ENCODE measurements at regions not wholly inside any gene's neighbourhood (a gene's known extent, or its start where the extent isn't known, plus 50 kb on each side); places are given as distances from the start of the nearest gene placed in this dataset.

DNA sequence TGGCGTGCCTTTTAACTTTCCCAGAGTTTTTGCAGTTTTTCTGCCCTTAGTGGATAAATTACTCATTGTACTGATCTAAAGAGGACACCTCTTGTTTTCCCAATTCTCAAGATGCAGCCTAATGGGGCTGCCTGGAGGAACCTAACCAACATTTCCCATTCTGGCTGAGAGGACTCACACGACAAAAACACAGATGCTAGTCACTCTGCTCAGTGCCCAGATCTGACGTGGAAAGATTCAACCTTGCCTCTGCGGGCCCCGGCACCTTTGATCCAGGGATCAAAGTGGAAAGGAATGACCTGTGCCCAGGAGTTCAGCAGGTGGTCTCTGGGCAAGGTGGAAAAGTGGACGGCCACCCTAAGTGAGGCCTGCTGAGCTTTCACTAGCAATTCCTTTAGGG, 162.4 kb upstream of the FMN2 start:
- no peak for DNase-seq (ENCODE audit: low read depth)

GRCh38 chr1:239930686-239931262, 160.9 kb upstream of the FMN2 start:
- DNase-seq (ENCODE audit: low read depth) = peak; percentile 77

- DNase-seq (ENCODE audit: low read depth) = no peak
Measured at GRCh38 chr1:239931341-239931740, 160.3 kb upstream of the FMN2 start.

- DNase-seq (ENCODE audit: low read depth) = no peak
Measured at GRCh38 chr1:239939602-239940001, 152.1 kb upstream of the FMN2 start.

DNA sequence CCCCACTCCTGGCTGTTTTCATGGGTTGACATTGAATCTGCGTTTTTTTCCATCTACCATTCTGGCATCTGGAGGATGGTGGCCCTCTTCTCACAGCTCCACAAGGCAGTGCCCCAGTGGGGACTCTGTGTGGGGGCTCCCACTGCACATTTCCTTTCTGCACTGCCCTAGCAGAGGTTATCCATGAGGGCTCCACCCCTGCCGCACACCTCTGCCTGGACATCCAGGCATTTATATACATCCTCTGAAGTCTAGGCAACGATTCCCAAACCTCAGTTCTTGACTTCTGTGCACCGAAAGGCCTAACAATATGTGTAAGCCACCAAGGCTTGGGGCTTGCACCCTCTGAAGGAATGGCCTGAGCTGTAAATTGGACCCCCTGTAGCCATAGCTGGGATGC, 147.9 kb upstream of the FMN2 start:
- no peak for DNase-seq (ENCODE audit: low read depth)

DNA sequence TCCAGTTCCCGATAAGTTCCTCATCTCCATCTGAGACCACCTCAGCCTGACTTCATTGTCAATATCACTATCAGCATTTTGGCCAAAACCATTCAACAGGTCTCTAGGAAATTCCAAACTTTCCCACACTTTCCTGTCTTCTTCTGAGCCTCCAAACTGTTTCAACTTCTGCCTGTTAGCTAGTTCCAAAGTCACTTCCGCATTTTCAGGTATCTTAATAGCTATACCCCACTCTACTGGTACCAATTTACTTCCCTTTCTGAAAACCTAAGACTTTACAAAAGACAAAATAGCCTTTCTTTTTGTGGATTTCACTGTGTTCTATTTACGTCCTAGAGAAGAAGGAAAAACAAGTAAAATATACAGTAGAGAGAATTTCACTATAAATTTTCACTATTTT, 147.0 kb upstream of the FMN2 start:
- DNase-seq (ENCODE audit: low read depth) = no peak

GRCh38 chr1:239947801-239948200, 143.9 kb upstream of the FMN2 start:
- peak; percentile 42 for DNase-seq (ENCODE audit: low read depth)

- peak; percentile 76 for DNase-seq (ENCODE audit: low read depth)
Measured at GRCh38 chr1:239951511-239952140, 140.1 kb upstream of the FMN2 start.

GRCh38 chr1:239952348-239953308, 139.1 kb upstream of the FMN2 start:
- peak; percentile 18 for DNase-seq (ENCODE audit: low read depth)

GRCh38 chr1:239954836-239955235, 136.8 kb upstream of the FMN2 start:
- DNase-seq (ENCODE audit: low read depth) = no peak

DNA sequence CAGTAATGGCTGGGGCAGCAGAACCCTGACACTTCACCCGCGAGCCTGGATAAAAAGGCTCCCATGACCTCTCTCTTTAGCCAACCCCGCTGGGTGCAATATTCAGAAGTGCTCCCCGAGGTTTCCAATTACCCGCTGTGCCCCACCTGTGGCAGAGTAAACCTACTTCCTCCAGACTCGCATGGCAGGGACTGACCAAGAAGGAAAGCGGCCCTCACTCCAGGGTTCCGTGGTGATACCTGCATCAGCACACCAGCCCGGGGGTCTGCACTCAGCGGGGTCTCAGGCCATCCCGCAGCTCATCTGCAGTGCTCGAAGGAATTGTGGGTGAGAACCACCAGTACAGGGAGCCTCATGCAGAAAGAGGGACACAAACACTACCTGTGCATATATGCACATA, 136.3 kb upstream of the FMN2 start:
- DNase-seq (ENCODE audit: low read depth) = no peak

GRCh38 chr1:239956263-239956662, 135.4 kb upstream of the FMN2 start:
- DNase-seq (ENCODE audit: low read depth) = no peak

- no peak for DNase-seq (ENCODE audit: low read depth)
Measured at GRCh38 chr1:239958063-239958462, 133.6 kb upstream of the FMN2 start.

DNA sequence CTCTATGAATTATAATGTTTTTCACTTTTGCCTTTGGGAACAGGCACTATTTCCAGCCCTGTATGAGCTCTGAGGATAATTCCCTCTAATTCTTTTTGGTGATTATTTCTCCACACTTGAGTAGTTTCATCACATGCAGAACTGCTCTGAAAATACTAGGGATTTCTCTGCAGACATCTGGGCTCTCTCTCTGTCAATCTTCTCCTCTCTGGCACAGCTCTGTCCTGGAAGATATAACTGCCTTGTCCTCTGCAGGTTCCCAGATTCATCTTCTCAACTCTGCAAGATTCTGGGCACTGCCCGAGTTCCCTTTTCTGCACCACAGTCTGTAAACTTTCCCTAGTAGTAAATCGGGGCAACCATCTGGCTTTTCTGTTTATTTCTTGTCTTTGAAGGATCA, 131.3 kb upstream of the FMN2 start:
- no peak for DNase-seq (ENCODE audit: low read depth)

- no peak for DNase-seq (ENCODE audit: low read depth)
Measured at GRCh38 chr1:239963856-239964255, 127.8 kb upstream of the FMN2 start.

DNA sequence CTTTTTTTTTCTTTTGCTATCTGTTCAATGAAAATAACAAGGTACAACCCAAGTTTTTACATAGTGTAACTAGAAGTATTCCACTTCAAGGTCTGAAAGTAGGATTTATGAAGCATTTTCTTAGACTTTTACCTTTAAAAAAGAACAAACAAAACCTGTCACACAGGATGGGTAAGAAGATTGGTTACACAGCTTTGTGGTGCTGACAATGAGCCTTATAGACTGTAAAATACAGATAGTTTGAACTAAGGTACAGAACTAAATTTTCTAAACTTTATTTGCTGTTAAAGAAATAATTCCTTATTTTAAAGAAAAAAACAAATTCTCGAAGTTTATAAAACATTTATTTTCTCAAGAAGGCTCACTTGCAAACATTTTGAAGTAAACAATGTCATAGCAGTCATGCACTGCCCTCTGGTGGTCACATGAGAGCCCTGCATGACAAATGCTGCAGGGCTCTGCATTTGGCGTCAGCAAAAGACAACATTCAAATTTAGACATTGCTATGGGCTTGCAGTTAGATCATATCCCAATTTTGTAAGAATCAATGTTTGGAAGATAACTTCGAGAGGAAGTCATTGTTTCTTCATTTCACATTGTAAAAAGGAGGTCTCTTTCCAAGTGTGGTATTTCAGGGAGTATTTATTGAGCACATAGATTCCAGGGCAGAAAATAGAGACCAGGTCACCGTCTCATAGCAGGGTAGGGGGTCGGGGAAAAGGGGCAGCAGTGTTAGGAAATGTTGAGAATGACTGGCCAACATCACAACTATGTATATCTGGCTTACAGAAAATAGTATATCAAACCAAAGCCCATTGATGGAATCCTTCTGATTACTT, 115.3 kb upstream of the FMN2 start:
- peak; percentile 57 for DNase-seq (ENCODE audit: low read depth)

DNA sequence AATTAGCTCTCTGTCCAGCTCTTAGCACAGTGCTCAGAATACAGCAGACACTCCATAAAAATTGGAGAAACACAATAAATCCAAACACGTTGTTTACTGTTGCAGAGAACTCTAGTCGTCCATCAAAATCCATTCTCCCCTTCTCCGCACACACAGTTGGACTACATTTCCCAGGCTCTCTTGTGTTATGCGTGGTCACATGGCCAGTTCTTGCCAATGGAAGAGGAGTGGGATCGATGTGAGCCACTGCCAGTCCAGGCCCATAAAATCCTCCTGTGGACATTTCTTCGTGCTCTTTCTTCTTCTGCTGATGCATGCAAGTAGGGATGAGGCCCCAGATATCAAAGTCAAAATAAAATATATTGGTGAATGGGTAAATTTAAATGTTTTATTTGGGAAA, 114.3 kb upstream of the FMN2 start:
- no peak for DNase-seq (ENCODE audit: low read depth)

DNA sequence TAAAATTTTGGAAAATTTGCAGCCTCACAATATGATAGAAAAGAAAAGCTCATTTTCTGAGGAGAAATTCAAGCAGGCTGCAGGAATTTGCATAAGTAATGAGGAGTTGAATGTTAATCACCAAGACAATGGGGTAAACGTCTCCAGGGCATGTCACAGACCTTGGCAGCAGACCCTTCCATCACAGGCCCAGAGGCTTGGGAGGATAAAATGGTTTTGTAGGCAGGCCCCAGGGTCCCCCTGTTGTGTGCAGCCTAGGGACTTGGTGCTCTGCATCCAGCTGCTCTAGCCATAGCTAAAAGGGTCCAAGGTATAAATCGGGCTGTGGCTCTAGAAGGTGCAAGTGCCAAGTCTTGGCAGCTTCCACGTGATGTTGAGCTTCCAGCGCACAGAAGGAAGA, 112.2 kb upstream of the FMN2 start:
- DNase-seq (ENCODE audit: low read depth) = no peak

DNA sequence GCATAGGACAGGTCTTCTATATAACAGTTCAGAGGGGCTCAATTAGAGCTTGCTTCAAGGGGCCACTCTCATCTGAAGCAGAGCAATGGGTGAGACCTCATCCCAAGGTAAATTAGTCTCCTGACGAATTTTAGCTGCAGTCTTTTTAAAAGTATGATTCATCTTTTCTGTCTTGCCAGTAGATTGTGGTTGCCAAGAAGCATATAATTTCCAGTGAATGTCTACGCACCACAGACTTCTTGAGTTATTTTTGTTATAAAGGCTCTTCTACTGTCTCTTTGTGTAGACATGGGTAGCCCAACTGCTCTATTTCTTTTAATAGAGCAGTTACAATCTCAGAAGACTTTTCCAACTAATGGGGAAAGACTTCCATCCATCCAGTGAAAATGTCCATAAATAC, 108.9 kb upstream of the FMN2 start:
- no peak for DNase-seq (ENCODE audit: low read depth)

GRCh38 chr1:239985044-239985443, 106.6 kb upstream of the FMN2 start:
- DNase-seq (ENCODE audit: low read depth) = no peak

GRCh38 chr1:239987103-239987745, 104.5 kb upstream of the FMN2 start:
- peak; percentile 57 for DNase-seq (ENCODE audit: low read depth)

DNA sequence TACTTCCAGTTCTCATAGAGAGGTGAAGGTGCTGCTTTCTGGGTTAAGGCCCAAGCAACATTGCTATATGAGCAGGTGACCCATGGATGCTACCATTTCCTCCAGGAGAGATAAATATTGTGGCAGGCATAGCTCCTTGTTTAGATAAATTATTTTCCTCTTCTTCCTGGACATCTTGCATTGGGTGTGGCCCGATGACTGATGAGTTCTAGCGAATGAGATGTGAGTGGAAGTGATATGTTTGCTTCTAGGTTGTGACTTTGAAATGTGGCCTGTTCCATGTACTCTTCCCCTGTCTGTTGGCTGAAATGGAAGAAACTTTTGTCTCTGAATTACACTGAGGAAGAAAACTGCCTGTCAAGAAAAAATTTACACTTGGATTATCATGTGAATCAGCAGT, 101.7 kb upstream of the FMN2 start:
- DNase-seq (ENCODE audit: low read depth) = no peak

Data from iris pigment epithelial cell (primary cell).